NCI-H748 (cell line): ENCODE measurements at regions not wholly inside any gene's neighbourhood (a gene's known extent, or its start where the extent isn't known, plus 50 kb on each side); places are given as distances from the start of the nearest gene placed in this dataset.

ENCODE experiments used
- DNase-seq: peaks from one replicate; lab custom pipeline; 2025; ENCODE audit not compliant: unreplicated experiment; lab: John Stamatoyannopoulos, UW

GRCh38 chr4:19010761-19011160 lies 989.2 kb upstream of the LCORL start:
- DNase-seq, result no peak

DNA sequence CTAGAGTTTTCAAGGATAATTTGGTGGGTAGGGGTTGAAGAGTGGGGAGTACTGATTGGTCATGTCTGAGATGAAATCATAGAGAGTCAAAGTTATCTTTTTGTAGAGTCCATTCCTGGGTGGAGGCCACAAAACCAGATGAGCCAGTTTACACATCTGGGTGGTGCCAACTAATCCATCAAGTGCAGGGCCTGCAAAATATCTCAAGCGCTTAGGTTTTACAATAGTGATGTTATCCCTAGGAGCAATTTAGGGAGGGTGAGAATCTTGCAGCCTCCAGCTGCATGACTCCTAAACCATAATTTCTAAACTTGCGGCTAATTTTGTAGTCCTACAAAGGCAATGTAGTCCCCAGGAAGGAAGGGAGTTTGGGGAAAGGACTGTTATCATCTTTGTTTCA lies 988.3 kb upstream of the LCORL start:
- DNase-seq, result no peak

DNA sequence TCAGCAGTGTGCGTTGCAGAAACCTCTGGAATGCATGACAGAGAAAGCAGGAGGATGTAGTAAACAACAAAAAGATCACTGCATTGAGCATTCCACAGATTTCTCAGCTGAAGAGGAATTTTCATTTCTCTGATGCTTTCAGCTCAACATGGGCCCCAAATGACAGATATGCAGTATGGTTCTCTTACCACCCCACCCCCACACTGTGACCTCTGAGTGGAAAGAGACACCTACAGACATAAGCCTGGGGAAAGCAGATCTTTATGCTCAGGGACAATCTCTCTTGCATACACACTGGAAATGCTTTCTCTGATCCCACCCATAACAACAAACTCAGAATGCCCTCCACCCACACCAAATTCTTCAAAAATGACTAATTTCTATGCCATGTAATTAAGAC lies 983.7 kb upstream of the LCORL start:
- no peak for DNase-seq

DNA sequence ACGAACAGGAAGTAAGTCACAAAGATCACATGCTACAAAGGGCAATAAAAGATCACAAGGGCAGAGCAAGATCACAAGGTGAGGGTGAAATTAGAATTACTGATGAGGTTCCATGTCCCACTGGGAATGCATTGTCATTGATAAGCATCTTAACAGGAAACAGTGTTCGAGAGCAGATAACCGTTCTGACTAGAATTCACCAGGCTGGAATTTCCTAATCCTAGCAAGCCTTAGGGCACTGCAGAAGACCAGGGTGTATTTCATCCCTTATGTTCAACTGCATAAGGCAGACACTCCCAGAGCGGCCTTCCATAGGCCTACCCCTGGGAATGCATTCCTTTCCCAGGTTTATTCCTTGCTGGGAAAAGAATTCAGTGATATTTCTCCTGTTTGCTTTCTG lies 980.6 kb upstream of the LCORL start:
- no peak for DNase-seq

GRCh38 chr4:18999595-18999994 lies 978.0 kb upstream of the LCORL start:
- DNase-seq, result no peak

GRCh38 chr4:18981234-18981615 lies 959.7 kb upstream of the LCORL start:
- no peak for DNase-seq

GRCh38 chr4:18980516-18981233 lies 959.1 kb upstream of the LCORL start:
- DNase-seq, result no peak

DNA sequence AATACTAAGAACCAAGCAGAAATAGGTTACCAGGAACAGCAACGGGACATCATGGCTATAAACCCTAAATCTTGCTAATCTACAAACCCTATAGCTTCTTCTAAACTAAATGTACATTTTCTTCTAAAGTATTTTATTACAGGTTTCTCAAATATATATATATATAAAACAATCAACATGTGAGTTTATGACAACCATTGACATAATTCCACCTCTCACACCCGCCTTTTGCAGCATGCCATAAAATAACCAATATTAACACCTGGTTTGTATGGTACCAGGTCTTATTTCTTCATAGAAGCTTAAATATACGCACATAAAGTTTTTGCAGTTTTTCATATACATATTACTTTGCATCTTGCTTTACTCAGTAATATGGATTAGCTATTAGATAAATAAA lies 955.3 kb upstream of the LCORL start:
- no peak for DNase-seq

DNA sequence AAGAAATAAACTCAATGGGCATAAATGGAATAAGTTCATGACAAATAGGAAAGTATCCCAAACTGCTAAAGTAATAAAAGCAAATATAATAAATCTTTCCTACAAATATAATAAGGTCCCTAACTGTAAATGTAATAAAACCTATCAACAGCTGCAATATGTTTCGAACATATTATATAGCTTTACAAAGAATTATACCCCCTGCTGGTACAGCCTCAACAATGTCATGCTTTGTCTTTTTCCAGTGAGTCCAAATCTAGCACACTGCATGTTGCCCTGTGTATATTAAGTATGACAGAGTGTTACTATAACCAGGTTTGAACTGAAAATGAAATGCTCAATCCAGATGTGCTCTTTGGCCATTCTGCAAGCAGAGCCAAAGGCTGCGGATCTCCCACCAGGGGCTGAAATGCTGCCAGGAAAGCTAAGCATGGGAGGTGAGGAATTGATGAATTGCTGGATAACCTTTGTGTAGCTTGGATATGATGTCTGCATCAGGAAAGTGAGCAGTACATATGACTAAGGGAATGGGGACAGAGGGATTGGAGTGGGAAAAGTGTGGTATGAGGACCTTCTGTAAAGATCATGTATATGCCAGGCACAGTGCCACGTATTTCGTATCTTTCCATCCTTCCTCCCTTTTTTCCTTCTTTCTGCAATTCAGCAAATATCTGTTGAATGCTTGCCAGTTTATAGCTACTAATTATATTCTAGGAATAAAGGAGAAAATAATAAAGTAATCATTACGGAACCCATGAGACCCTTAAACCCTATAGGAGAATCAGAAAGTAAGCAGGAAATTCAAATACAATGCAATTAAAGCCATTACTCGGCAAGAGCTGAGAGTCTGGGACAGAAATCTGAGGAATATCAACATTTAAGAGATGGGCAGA lies 954.6 kb upstream of the LCORL start:
- no peak for DNase-seq

GRCh38 chr4:18973296-18973695 lies 951.7 kb upstream of the LCORL start:
- no peak for DNase-seq

DNA sequence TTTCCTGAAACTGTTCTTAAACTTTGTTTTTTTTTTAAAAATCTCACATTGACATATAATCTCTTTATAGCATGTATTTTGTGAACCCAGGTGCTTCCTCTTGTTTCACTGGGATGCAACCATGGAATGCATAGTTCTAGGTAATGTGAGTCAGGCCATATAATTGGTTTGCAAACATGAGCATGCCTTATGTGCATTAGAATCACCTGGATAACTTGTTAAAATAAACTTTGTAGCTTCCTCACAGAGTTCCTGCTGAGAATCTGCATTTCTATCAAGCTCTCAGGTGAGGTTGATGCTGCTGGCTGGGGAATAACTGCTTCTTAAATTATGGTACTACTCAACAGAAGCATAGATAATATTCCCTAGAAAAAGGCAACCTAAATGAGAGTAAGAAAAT lies 940.3 kb upstream of the LCORL start:
- no peak for DNase-seq

GRCh38 chr4:18961266-18961665 lies 939.7 kb upstream of the LCORL start:
- no peak for DNase-seq

GRCh38 chr4:18957716-18958115 lies 936.2 kb upstream of the LCORL start:
- no peak for DNase-seq

DNA sequence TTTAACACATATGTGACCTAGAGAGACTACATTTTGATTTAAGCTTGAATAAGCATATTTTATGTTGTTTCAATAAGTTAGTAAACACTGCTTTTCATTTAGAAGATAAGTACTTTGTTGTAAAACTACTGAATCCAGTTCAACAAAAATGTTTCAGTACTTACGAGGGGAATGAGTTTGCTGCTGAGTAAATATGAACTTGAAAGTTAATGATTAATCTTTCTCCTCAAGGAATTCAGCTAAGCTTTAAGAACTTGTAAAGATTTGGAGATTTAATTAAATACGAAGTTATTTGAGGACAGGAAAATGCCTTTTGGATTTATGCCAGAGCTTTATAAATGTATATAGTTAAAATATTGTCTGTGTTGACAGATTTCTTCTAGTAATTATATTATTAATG lies 933.0 kb upstream of the LCORL start:
- DNase-seq, result no peak

DNA sequence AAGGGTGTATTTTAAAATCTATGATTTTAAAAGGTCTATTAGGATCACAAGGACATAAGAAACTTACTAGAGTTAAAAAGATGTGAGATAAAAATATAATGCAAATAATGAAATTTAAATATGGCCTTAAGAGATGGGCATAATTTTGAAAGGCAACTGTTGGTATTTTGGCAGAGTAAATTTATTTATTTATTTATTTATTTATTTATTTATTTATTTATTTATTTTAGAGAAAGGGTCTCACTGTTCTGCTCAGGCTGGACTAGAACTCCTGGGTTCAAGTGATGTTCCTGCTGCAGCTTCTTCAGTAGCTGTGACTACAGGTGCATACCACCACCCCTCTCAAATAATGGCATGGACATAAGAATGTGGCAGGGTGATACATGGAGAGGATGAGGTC lies 932.1 kb upstream of the LCORL start:
- DNase-seq, result no peak

- DNase-seq, result no peak
Measured at GRCh38 chr4:18945464-18945863, 923.9 kb upstream of the LCORL start.

DNA sequence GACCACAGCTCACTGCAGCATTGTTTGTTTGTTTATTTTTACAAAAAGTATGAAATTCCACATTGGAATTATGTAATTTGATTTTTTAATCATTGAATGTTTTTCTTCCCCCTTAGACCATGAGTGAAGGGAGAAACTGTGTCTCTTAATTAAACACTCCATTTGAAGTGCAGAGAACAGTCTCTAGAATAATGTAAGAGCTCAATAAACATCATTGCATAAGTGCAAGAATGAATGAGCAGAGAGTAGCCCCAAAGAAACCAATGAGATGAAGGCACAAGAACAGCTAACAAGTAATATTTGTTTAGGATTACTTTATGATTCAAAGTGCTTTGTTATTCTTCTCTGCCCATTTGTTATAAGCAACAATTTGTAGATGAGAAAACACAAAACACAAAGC lies 921.3 kb upstream of the LCORL start:
- no peak for DNase-seq

DNA sequence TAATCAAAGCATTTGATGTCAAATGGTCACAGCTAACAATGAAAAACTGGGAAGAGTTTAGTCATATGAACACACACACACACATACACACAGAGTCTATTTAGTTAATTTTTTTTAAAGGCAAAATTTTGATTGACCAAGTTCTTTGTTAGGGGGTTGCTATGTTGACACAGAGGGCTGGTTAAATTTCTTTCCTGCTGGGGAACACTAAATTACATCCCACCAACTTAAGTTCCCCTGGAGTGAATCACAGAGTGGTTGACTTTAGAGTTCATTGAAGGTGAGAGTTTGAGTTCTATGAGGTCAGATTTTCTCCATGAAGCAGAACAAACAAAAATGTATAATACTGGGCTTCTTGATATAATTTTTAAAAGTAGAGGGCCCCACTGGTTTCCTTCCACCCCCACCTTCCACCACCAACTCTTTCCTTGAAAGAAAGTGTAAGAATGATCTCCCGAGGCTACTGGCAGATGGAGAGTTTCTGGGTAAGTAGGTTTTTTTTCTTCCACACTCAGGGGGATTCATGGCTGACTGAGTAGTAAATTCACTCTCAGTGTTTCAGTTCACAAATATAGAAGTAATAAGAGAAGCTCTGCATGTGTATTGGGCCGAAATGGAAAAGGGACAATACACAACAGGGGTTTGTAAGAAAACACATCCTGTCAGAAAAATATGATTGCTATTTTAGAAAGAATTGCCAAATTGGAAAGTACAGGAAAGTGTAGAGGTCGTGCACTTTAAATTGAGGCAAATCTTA lies 917.0 kb upstream of the LCORL start:
- DNase-seq, result peak; percentile 32

- DNase-seq, result no peak
Measured at GRCh38 chr4:18937746-18938145, 916.2 kb upstream of the LCORL start.

GRCh38 chr4:18937080-18937479 lies 915.5 kb upstream of the LCORL start:
- no peak for DNase-seq

DNA sequence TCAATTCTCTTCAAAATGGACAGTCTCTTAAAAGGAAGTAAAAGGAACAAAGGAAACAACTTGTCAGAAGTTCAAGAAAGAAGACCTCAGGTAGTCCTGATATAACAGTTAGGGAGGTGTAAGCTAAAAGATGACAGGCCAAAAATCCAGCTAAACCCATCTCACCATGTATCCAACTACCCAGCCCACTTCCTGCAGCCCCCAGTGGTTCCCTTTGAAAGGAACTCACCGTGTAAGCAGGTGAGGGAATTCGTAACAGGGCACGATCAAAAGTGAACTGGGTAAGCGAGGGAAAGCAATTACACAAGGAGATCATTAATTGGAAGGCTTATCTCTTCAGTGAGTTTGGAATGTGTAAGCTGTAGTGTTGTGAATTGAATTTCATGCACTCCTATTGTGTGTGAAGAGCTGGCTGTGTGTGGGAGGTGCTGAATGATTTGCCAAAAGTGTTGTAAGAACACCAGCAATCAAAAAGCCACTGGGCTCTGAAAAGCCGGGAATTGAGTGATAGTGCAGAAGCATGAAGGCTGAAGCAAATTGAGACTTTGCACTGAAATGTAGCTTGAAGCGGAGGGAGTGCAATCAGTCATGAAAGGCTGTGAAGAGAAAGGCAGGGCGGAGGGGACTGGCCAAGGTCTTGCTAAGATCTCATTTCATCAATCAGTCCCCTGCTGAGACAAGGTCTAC lies 914.2 kb upstream of the LCORL start:
- DNase-seq, result no peak
